PC-9 (cell line): ENCODE measurements at regions not wholly inside any gene's neighbourhood (a gene's known extent, or its start where the extent isn't known, plus 50 kb on each side); places are given as distances from the start of the nearest gene placed in this dataset.

Experiments used
- BruUV-seq: library from RNA; stranded (reverse); fragments of 400-500 nt; replicated peaks from 2 replicates; lab custom pipeline; 2021; lab: Mats Ljungman, UMichigan
- CTCF ChIA-PET: fragments of 300-600 bp; sonication (Branson Sonifier 250); formaldehyde crosslinking; loops from one replicate; lab custom pipeline; 2022; ENCODE audit warnings: antibody characterized with exemption; lab: Charles Lee
- POLR2A ChIA-PET: fragments of 300-600 bp; sonication (Branson Sonifier 250); formaldehyde crosslinking; loops from one replicate; lab custom pipeline; 2022; ENCODE audit warnings: antibody characterized with exemption; ENCODE audit not compliant: unreplicated experiment; lab: Charles Lee
- DNase-seq, 2 experiments: peaks; one replicate each; pipeline versions ENCODE4 v3.0.0 to v3.0.0-alpha.2; 2015 to 2022; ENCODE audit warnings: mixed read lengths in 1 of 2
- H2AFZ ChIP-seq: fragments of 200-600 bp; sonication (generic); 2 replicates; pipeline ENCODE4 v1.8.1; 2017; ENCODE audit warnings: antibody characterized with exemption
- H3F3A ChIP-seq: fragments of 200-600 bp; sonication (generic); 2 replicates; pipeline ENCODE4 v1.8.1; 2017; ENCODE audit warnings: antibody characterized with exemption, mild to moderate bottlenecking, low read depth; ENCODE audit not compliant: insufficient read depth
- H3K27ac ChIP-seq: fragments of 200-600 bp; sonication (generic); 2 replicates; pipeline ENCODE4 v1.6.1; 2016; ENCODE audit warnings: mixed run types
- H3K27me3 ChIP-seq: fragments of 200-600 bp; sonication (generic); 2 replicates; pipeline ENCODE4 v1.6.1; 2016; ENCODE audit warnings: low read depth, mixed run types; ENCODE audit not compliant: insufficient read depth
- H3K36me3 ChIP-seq: fragments of 200-600 bp; sonication (generic); 2 replicates; pipeline ENCODE4 v1.6.1; 2016; ENCODE audit warnings: low read depth, mixed run types
- H3K4me1 ChIP-seq: fragments of 200-600 bp; sonication (generic); replicated peaks from 2 replicates; pipeline ENCODE4 v1.6.1; 2016; ENCODE audit warnings: mixed run types; ENCODE audit not compliant: insufficient read depth
- H3K4me2 ChIP-seq: fragments of 200-600 bp; sonication (generic); 2 replicates; pipeline ENCODE4 v1.6.1; 2017; ENCODE audit warnings: mixed run types
- H3K4me3 ChIP-seq: fragments of 200-600 bp; sonication (generic); 2 replicates; pipeline ENCODE4 v1.6.1; 2016; ENCODE audit warnings: mixed run types
- H3K79me2 ChIP-seq: fragments of 200-600 bp; sonication (generic); 2 replicates; pipeline ENCODE4 v1.6.1; 2017; ENCODE audit warnings: low read depth, mixed run types
- H3K9me2 ChIP-seq: fragments of 200-600 bp; sonication (generic); 2 replicates; pipeline ENCODE4 v1.8.1; 2017; ENCODE audit warnings: mild to moderate bottlenecking; ENCODE audit not compliant: insufficient read depth
- H3K9me3 ChIP-seq: fragments of 200-600 bp; sonication (generic); 2 replicates; pipeline ENCODE4 v1.8.1; 2016; ENCODE audit warnings: low read depth; ENCODE audit not compliant: insufficient read depth
- H4K20me1 ChIP-seq: fragments of 200-600 bp; sonication (generic); 2 replicates; pipeline ENCODE4 v1.8.1; 2017; ENCODE audit not compliant: insufficient read depth
- EZH2 ChIP-seq: fragments of 200-600 bp; sonication (generic); IDR thresholded peaks from 2 replicates; pipeline ENCODE4 v1.8.0; 2017; ENCODE audit warnings: antibody characterized with exemption, low read depth
- intact Hi-C: fragments of 100-400 bp; cut with micrococcal nuclease; formaldehyde crosslinking; loops from one replicate; pipeline ENCODE4 v1.10.0; 2022; ENCODE audit not compliant: unreplicated experiment
- TF ChIP-seq, protein P1 (sequence below): fragments of 200-600 bp; sonication (generic); conservative IDR thresholded peaks from 2 replicates; pipeline ENCODE4 v1.6.1; 2017; ENCODE audit warnings: mixed run types, antibody characterized with exemption, mild to moderate bottlenecking, moderate library complexity

DNA sequence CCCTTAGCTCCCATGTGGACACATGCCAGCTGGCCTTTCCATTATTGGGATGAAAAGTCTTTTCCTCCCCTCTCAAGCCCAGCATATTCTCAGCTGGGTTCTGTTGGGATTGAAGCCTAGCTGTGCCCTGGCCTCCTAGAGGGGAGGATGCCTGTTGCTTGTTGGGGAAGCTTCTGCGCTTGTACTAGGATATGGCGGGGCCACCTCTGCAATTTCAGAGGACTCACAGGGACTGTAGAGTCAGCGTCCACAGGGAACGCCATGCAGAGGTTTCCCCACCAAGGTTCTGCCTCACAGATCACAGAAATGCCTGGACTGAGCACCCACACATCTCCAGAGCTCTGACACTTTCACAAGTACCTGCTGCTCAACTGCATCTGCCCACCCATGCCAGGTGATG lies 288.7 kb upstream of the FOXQ1 start:
- Histone ChIP-seq H3K4me1 (peaks cover 17% of the 10 kb centered on the region), H3K9me3 (no peaks in the 10 kb centered on the region), H2AFZ (no peak overlapping the region), H3K27me3 (no peaks in the 10 kb centered on the region), H3K4me3 (no peak overlapping the region), H3K9me2 (no peaks in the 10 kb centered on the region), H3F3A (no peaks in the 10 kb centered on the region), H3K4me2 (no peak overlapping the region), H3K27ac (no peak overlapping the region), H3K36me3 (no peaks in the 10 kb centered on the region), H4K20me1 (no peaks in the 10 kb centered on the region), H3K79me2 (no peaks in the 10 kb centered on the region)
- BruUV-seq = no TSS peak
- DNase-seq = no peak
- intact Hi-C loops = no loop called here
- POLR2A ChIA-PET = no interaction called here
- TF ChIP-seq, protein P1, sequence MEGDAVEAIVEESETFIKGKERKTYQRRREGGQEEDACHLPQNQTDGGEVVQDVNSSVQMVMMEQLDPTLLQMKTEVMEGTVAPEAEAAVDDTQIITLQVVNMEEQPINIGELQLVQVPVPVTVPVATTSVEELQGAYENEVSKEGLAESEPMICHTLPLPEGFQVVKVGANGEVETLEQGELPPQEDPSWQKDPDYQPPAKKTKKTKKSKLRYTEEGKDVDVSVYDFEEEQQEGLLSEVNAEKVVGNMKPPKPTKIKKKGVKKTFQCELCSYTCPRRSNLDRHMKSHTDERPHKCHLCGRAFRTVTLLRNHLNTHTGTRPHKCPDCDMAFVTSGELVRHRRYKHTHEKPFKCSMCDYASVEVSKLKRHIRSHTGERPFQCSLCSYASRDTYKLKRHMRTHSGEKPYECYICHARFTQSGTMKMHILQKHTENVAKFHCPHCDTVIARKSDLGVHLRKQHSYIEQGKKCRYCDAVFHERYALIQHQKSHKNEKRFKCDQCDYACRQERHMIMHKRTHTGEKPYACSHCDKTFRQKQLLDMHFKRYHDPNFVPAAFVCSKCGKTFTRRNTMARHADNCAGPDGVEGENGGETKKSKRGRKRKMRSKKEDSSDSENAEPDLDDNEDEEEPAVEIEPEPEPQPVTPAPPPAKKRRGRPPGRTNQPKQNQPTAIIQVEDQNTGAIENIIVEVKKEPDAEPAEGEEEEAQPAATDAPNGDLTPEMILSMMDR = no peak
- TF ChIP-seq EZH2 = no peak
- CTCF ChIA-PET = no interaction called here

DNA sequence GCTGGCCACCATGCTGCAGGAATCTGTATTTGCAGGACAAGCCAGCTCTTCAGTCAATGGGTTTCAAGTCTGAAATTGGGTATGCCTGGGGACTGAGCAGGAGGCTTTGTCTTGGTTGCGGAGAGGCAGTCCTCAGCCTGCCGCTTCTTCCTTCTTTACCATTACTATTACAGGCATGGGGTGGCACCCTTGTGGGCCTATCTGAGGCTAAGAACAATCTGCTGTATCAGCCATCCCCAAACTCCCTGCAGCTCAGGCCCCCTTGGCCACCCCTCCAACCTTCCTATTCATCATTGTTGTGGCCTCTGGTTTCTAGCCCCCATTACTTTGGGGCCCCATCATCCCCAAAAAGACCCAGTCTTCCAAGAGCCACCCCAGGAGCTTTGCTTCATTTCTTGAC lies 289.2 kb upstream of the FOXQ1 start:
- intact Hi-C loops = no loop called here
- BruUV-seq = no TSS peak
- Histone ChIP-seq H3F3A (no peaks in the 10 kb centered on the region), H3K27me3 (no peaks in the 10 kb centered on the region), H3K9me3 (no peaks in the 10 kb centered on the region), H3K36me3 (no peaks in the 10 kb centered on the region), H3K4me2 (no peak overlapping the region), H3K27ac (no peak overlapping the region), H3K79me2 (no peaks in the 10 kb centered on the region), H4K20me1 (no peaks in the 10 kb centered on the region), H3K9me2 (no peaks in the 10 kb centered on the region), H2AFZ (no peak overlapping the region), H3K4me1 (peaks cover 17% of the 10 kb centered on the region), H3K4me3 (no peak overlapping the region)
- TF ChIP-seq, protein P1 = no peak
- ChIA-PET POLR2A (no interaction called here), CTCF (no interaction called here)
- DNase-seq = no peak

DNA sequence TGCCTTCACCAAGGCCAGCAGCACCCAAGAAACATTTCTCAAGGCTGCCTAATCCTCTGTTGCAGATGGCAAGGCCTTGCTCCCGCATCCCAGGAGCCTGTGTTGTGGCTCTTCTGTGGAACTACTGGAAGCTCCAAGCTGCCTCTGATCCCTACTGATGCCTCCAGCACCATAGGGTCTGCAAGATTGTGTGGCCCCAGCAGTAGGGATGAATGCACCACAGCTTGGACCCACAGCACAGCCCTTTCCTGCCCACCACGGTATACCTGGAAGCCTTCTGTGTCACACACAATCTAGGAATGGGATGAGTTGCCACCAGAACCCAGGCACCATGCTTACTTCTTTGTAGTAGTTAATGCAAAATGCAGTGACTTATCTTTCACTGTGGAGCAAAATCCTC lies 291.1 kb upstream of the FOXQ1 start:
- H4K20me1 ChIP-seq = no peaks in the 10 kb centered on the region
- H3K9me2 ChIP-seq = no peaks in the 10 kb centered on the region
- H3K36me3 ChIP-seq = no peaks in the 10 kb centered on the region
- ChIA-PET CTCF (no interaction called here), POLR2A (no interaction called here)
- H3K4me3 ChIP-seq = no peak overlapping the region
- H3K4me1 ChIP-seq = peaks cover 17% of the 10 kb centered on the region
- no peaks in the 10 kb centered on the region for H3K27me3 ChIP-seq
- H3K9me3 ChIP-seq = no peaks in the 10 kb centered on the region
- H3K27ac ChIP-seq = no peak overlapping the region
- no peaks in the 10 kb centered on the region for H3F3A ChIP-seq
- H3K4me2 ChIP-seq = no peak overlapping the region
- H2AFZ ChIP-seq = no peak overlapping the region
- intact Hi-C loops = no loop called here
- no TSS peak for BruUV-seq
- no peak for TF ChIP-seq EZH2
- TF ChIP-seq, protein P1 = no peak
- H3K79me2 ChIP-seq = no peaks in the 10 kb centered on the region
- no peak for DNase-seq
